ENCODE measurements at regions not wholly inside any gene's neighbourhood (a gene's known extent, or its start where the extent isn't known, plus 50 kb on each side); places are given as distances from the start of the nearest gene placed in this dataset.
A peak's percentile ranks its signal among the peaks of the same experiment; 100 is the strongest.

DNA sequence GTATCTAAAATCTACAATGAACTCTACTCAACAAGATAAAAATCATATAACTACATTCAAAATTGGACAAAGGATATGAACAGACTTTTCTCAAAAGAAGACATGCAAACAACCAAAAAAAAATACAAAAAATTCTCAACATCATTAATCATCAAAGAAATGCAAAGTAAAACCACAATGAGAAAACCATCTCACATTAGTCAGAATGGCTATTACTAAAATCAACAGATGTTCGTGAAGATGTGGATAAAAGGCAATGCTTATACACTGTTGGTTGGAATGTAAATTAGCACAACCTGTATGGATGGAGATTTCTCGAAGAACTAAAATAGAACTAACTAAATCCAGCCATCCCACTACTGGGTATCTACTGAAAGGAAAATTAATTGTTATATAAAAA lies 1080.8 kb downstream of the AMY1C start:
- no peak for DNase-seq (ENCODE audit: low read depth)

DNA sequence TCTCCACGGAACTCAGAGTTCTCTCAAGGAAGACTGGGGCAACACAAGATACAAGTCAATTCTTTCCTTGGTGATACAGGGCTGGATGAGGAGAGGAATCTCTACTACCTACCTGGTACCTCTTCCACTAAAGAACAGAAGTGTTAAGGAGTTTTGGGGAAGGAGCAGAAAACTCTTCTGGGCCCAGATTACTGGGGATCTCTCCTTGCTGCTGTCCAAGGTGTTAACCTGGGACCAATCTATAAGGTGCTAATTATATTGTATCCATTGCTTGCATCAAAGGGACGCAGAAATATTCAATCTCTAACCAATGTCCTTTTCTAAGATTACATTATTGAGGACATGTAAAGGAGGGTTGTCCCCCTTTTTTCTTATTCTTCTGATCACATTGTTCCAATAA lies 1102.5 kb downstream of the AMY1C start:
- no peak for DNase-seq (ENCODE audit: low read depth)

DNA sequence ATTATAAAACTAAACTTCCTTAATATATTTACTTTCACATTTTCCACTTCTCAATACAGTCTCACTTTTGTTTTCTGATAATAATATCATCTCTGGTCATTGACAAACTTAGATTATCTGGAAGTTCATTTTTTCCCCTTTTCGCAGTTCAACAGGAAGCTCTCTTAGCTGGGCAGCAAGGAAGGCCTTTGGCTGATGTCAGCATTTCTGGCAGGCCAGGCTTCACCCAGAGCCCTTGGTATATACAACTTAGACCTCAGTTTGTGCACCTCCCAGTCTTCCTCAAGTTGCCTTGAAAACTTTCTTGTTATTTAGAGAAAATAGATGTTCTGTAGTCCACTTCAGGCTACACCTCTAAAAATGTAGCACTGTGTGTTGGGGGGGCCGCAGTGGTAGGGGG lies 1103.6 kb downstream of the AMY1C start:
- DNase-seq (ENCODE audit: low read depth), result no peak

DNA sequence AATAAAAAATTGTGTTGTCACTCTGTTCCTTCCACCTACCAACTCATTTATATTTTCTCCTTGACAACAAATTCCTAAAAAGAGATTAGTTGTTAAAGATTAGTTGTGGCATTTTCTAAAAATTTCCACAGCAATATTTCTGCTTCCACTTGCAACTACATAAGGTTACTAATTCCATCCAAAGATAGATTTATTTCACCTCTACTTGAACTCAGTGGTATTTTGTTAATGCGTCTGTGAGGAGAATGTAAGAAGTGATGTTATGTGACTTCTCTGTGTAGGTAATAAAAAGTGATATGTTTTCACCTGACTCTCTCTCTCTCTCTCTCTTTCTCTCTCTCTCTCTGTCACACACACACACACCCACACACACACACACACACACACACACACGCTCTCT lies 1104.8 kb downstream of the AMY1C start:
- DNase-seq (ENCODE audit: low read depth), result no peak

DNA sequence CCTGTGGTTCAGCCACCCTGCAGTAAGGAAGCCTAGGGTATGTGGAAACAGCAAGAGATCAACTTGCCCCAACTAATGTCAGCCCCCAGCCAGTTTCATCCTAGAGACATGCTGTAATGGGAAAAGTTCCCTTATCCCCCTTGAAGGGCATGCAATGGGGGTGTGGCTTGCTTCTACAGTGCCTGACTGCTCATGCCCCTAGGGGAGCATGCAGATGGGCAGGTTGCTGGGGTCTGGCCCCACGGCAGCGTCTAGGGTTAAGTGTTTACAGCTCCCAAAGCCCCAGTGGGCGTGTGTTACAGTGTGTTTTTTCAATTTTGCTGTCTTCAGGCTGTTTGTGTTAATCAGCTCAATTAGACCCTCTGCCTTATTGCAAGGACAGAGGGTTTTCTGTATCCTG lies 1105.9 kb downstream of the AMY1C start:
- DNase-seq (ENCODE audit: low read depth), result no peak

DNA sequence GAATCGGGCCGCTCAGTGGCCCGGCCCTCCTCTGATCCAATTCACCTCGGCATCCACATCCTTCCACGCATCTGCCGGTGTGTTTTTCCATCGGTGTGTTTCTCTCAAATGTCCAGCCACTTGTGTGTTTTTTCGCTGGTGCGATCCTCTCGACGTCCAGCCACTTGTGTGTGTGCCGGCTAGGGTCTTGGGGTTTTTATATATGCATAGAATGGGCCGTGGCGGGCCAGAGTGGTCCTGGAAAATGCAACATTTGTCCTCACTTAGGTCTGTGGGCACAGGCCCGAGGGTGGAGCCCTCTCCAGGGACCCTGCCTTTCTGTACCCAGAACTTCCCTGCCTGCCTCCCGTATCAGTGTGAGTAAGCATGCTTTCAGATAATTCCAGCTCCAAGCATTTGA lies 1106.4 kb downstream of the AMY1C start:
- DNase-seq (ENCODE audit: low read depth), result no peak

DNA sequence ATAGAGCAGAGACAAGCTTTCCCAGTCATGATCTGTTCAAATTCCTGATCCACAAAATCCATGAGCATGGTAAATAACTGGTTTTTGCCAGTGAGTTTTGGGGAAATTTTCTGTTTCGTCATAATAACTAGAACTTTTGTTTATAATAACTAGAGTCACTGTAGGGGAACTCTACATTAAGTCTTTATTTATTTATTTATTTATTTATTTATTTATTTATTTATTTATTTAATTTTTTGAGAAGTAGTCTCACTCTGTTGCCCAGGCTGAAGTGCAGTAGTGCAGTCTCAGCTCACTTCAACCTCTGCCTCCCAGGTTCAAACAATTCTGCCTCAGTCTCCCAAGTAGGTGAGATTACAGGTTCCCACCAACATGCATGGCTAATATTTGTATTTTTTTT lies 1106.8 kb downstream of the AMY1C start:
- no peak for DNase-seq (ENCODE audit: low read depth)

DNA sequence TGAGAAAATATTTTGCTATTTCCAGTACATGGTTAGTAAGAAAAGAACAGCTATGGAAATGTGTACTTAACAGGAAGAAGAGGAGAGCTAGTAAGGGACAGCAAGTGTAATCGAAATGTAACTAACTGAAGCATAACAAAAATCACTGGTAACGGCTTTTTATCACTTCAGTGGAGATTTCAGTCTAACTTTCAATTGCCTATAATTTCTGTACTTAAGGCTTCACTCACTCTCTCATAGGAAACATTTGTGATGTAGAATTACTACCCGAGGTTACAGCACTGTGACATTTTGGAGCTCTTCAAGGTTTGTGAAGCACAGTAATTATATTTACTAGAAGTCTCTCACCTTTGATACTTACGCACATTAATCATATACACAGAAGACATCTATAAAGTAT lies 1119.1 kb downstream of the AMY1C start:
- no peak for DNase-seq (ENCODE audit: low read depth)

DNA sequence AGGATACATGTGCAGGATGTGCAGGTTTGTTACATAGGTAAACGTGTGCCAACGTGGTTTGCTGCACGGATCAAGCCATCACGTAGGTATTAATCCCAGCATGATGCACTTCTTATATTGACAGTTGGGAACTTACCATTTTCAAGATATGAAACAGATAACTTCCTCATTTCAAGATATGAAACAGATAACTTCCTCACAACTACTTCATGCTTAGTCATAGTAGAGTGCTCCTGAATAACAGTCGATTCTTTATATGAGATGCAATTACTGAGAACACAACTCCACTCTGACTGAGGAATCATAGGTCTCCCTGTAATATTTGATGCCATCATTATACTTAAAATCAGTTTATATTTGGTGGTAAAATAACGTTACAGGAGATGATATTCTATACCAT lies 1124.3 kb downstream of the AMY1C start:
- DNase-seq (ENCODE audit: low read depth), result no peak

DNA sequence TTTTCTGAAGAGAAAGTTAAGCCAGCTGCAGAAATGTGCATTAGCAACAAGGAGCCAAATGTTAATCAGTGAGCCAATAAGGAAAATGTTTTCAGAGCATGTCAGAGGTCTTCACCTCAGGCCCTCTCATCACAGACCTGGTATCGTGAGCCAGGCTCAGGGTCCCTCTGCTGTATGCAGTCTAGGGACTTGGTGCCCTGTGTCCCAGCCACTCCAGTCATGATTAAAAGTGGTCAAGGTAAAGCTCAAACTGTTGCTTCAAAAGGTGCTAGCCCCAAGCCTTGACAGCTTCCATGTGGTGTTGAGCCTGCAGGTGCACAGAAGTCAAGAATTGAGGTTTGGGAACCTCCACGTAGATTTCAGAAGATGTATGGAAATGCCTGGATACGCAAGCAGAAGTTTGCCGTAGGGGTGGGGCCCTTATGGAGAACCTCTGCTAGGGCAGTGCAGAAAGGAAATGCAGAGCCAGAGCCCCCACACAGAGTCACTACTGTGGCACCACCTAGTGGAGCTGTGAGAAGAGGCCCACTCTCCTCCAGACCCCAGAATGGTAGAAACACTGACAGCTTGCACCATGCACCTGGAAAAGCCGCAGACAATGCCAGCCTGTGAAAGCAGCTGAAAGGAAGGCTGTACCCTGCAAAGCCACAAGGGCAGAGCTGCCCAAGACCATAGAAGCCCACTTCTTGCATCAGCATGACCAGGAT lies 1128.7 kb downstream of the AMY1C start:
- no peak for DNase-seq (ENCODE audit: low read depth)

DNA sequence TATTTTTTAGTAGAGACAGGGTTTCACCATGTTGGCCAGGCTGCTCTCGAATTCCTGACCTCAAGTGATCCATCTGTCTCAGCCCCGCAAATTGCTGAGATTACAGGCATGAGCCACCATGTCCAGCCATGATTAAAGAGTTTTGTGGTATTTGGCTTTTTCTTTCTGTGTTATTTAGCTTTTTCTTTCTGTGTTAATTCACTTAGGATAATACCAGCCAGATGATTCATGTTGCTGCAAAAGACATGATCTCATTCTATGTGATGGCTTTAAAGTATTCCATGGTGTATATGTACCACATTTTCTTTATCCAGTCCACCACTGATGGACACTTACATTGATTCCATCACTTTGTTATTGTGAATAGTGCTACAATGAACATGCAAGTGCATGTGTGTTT lies 1135.2 kb downstream of the AMY1C start:
- DNase-seq (ENCODE audit: low read depth), result no peak

DNA sequence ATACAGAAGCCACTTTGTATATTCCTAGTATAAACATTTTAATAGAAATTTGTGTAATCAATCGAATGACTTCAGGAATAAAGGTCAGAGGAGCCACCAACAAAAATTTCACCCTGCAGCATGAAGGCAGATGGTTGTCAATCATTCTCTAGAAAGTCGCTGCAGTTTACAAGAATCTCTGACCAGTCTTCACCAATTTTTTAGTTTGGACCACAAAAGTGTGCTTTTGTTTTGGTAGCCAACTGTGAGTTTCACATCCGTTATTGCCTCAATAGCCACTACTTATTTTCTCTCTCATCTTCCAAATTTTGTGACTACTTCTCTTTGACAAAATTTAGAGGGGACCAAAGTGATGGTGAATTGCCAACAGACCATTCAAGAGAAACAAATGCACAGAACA lies 1155.6 kb downstream of the AMY1C start:
- no peak for DNase-seq (ENCODE audit: low read depth)

DNA sequence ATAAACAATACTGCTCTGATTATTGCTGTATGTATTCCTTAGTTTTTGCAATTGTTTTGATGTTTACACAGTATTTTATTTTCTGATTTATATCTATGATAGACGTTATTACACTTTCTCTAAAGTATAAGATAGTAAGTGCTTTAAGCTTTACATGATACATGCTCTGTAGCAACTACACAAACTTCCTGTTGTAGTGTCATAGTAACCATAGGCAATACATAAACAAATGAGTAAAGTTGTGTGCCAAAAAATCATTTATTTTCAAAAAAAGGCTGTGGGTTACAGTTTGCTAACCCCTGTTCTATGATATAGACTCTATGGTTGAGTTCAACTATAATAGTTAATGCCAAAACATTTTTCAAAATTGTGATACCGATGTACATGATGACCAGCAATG lies 1156.4 kb downstream of the AMY1C start:
- DNase-seq (ENCODE audit: low read depth), result no peak

DNA sequence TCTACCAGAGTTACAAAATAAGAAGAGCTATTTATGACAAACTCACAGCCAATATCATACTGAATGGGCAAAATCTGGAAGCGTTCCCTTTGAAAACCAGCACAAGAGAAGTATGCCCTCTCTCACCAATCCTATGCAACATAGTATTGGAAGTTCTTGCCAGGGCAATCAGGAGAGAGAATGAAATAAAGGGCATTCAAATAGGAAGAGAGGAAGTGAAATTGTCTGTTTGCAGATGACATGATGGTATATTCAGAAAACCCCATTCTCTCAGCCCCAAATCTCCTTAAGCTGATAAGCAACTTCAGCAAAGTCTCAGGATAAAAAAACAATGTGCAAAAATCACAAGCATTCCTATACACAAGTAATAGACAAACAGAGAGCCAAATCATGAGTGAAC lies 1169.5 kb downstream of the AMY1C start:
- DNase-seq (ENCODE audit: low read depth), result no peak

DNA sequence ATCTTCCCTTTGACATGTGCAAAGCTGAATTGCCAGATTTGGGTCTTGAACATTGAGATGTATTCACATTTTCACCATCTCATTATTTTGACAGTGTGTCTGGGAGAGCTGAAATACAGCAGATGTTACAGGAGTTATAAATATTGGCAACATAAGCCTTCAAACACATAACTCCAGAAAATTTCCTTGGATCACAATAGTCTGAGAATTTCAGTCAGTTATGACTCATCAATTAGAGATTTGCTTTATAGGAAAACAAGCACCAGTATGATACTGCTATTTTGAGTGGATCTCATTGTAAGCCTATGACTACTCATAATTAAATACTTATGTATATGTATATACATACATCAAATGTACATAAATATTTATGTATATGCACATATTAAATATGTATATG lies 1171.8 kb downstream of the AMY1C start:
- peak; percentile 4 for DNase-seq (ENCODE audit: low read depth)

DNA sequence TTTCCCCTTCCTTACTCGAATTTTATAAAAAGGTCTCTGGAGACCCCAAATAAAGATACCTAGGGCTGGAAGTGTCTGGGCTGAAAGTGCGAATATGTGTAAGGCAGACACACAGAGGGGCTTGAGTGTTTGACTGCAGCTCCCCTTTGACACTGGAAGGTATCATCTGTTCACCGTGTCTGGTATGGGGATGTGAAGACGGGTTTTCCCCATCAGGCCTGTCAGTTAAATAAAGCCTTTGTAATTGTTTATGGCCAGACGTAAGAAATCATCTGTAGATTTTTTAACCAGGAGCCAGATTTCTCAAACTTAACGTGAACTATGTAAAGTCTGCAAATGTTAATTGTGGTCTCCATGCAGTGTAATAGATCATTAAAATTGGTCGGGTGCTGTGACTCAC lies 1173.4 kb downstream of the AMY1C start:
- DNase-seq (ENCODE audit: low read depth), result no peak

DNA sequence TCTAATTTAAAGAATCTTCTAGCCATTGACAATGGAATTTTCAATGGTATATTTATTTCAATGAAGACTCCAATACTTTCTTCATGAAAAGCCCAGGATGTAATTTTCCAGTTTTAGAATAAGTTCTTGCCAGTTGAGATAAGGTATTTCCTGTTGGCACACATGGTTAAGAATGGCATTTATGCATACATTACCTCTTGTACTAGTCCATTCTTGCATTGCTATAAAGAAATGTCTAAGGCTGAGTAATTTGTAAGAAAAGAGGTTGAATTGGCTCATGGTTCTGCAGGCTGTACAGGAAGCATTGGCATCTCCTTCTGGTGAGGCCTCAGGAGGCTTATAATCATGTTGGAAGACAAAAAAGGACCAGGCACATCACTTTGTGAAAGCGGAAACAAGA lies 1179.6 kb downstream of the AMY1C start:
- no peak for DNase-seq (ENCODE audit: low read depth)

DNA sequence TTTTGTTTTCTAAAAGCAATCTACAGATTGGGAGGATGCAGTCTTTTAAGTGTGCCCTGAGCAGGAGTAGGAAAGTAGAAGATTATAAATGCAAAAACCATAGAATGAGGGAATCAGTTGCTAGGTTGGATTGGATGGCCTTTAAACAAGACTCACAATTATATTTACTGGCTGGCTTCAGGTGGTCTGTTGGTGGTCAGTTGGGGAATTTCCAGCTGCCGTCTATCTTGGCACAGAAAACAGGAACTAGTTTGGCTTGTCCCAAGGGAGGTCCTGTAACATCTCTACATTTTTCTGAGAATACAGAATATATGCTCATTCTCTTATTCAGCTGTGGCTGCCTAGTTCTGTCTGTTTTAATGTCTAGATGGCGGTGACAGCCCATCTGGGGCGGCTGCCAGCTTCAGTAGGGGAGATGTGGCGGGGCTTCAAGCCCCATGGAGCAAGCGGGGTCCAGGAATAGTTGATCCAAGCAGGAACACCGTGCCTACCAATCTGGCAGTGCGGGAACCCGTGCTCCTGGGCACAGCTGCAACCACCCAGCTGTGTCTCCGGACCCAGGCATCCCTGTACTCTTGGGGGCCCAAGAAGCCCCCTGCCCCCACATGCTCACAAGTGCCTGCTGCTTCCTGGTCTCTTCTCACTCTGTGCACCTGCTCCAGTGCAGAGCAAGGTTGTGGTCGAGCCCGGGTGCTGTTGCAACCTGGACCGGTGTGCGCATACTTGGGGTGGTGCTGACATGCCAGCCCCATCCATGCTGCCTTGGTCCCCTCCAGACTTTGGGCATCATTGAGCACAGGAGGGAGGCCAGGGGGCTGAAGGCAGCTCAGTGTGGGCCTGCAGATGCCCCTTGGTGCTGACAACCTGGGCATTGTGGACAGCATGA lies 1182.6 kb downstream of the AMY1C start:
- no peak for DNase-seq (ENCODE audit: low read depth)

DNA sequence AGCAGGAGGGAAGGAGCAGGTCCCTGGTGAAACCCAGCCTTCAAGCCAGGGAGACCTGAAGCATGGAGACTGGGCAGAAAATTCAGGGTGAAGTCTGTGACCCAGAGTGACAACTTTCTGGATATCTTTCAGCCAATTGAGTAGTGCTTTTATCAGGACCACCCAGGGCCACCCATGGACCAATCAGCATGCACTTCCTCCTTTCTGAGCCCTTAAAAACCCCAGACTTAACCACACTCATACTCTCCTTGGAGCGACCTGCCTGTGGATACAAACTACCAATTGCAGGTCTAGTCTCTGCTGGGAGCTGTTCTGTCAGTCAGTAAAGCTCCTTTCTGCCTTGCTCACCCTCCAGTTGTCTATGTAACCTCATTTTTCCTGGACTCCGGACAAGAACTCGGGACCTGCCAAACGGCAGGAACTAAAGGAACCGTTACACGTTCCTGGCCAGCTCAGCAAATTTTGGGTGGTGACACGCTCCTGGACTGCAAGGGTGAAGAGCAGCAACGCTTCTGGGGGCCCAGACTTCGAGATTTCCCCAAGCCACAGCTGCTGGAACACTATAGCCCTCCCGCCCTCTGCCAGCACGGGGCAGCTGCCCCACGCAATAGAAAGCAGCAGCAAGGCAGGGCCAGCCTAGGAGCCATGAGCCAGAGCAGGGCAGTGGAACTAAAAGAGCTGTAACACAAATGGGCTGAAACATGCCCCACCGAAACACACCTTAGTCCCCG lies 1183.4 kb downstream of the AMY1C start:
- DNase-seq (ENCODE audit: low read depth), result no peak

DNA sequence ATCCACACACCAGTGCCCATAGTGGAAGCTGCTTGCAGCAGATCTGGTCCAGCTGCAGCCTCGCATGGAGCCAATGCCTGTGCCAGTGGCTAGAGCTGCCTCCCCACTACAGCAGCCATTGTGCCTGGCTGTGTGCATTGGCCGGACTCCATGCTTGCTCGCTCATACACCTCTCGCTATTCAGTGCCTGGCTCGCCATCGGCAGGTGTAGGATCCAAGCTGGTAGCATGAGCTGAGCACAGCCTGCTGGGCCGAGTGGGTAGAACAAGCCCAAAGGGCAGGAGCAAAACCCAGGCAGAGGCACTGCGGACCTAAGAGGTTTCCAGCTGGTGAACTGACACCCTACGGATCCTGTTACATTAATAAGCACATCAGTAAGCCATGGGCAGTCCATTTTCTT lies 1184.1 kb downstream of the AMY1C start:
- DNase-seq (ENCODE audit: low read depth), result no peak

DNA sequence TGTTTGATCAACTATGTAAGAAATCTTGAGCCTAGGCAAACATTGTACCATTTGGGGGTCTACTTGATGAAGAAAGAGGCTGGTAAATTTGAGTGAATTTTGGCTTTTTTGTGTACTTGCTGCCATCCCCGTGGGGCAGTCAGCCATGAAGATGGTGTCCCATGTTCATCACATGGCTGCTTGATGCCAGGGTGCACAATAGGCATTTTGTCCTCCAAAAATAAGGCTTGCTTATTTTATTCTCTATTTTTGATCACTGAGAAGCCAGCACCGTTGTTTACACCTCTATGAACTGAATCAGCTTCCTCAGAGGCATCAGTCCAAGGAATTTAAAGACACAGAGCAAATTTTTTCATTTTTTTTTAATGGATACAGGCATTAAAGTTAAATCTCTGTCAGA lies 1195.7 kb downstream of the AMY1C start:
- no peak for DNase-seq (ENCODE audit: low read depth)

DNA sequence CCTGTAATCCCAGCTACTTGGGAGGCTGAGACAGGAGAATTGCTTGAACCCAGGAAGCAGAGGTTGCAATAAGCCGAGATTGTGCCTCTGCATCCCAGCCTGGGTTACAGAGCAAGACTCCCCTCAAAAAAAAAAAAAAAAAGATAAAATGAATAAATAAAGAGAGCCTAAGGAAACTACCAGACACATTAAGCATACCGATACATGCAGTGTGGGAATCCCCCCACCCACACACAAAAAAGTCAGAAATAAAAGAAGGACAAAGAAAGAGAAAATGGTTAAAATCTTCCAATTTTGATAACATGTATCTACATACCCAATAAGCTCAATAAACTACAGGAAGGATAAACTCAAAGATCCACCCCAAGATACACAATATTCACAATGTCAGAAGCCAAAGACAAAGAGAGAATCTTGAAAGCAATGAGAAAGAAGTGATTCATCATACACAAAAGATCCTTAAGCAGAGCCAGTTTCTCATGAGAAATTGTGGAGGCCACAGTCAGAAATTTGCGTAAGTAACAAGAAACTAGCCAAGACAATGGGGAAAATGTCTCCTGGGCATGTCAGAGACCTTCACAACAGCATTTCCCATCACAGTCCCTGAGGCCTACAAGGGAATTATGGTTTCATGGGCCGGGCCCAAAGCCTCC lies 1197.0 kb downstream of the AMY1C start:
- DNase-seq (ENCODE audit: low read depth), result no peak

DNA sequence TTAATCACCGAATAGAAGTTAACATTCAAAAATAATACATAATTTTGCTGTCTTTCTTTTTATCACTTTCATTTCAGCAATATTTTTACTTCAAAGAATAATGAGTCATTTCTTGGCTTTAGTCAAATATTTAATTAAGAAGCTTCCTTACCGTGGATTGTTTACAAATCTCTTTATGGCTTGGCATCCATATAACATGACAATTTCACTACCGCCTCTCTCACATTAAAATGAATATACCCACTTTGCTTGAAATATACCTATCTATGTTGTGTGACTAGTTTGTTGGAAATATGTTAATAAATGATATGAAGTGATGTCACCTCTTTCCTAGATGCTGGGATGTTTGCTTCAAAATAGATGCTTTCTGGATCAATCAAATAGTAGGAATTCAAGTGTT lies 1203.9 kb downstream of the AMY1C start:
- DNase-seq (ENCODE audit: low read depth), result no peak

All from iris pigment epithelial cell (primary cell).